Right kidney (tissue), 1 donor: ENCODE measurements at regions not wholly inside any gene's neighbourhood (a gene's known extent, or its start where the extent isn't known, plus 50 kb on each side); places are given as distances from the start of the nearest gene placed in this dataset.

Experiments used
- DNase-seq: peaks from one replicate; pipeline ENCODE4 v3.0.0-alpha.2; 2016

DNA sequence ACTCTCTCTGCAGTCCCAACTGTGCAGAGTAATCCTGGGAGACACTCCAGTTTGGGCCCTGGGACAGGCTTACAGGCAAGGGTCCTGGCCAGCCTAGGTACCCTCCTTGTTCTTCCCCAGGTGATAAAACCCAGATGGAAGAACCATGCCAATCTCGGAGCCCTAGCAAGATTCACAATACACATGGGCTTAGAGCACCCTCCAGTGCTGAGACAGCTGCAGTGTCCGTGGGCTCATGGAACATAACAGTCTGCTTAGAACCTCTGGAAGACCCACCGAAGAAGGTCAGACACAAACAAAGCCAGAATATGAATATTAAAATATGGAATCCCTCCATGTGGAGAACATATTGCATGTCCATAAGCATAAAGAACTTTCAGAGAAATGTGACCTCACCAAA, 568.1 kb downstream of the KCNJ3 start:
- no peak for DNase-seq

- no peak for DNase-seq
These were observed 567.6 kb downstream of the KCNJ3 start for GRCh38 chr2:155266109-155266508.

DNA sequence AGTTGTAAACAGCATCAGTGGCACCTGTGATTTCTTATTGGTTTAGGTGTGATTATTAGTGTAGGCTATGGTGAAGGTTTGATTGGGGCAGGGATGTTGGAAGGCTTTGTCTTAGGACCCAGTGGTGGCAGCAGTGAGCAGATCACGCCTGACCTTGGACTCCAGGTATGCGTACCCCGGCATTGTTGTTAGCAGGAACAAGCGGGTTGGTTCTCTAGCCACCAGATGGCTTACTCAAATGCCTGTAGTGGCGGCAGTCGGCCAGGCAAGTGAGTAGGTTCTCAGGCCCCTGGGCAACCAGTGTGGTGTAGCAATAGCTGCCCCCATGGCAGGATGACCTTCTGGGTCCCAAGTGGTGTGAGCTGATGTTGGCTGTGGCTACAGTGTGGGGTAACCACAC, 558.3 kb downstream of the KCNJ3 start:
- no peak for DNase-seq

GRCh38 chr2:155250800-155251199, 552.3 kb downstream of the KCNJ3 start:
- DNase-seq, result no peak

- DNase-seq, result no peak
These were observed 541.7 kb downstream of the KCNJ3 start for GRCh38 chr2:155240176-155240575.

DNA sequence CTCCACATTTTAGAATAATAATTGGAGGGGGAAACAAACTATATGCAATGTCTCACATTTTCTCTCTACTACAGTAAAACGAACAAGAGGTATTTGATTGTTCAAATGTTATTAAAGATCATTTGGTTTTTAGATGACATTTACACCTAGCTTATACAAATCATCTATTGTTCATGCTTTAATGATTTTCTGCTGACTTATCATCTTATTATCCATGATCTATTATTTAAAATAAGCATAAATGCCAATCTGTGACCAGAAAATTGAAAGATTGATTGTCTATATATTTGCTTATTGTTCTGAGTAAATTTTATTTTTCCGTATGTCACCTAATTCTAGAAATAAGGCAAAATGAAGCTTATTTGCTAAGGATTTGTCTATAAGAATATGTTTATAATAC, 537.2 kb downstream of the KCNJ3 start:
- no peak for DNase-seq

DNA sequence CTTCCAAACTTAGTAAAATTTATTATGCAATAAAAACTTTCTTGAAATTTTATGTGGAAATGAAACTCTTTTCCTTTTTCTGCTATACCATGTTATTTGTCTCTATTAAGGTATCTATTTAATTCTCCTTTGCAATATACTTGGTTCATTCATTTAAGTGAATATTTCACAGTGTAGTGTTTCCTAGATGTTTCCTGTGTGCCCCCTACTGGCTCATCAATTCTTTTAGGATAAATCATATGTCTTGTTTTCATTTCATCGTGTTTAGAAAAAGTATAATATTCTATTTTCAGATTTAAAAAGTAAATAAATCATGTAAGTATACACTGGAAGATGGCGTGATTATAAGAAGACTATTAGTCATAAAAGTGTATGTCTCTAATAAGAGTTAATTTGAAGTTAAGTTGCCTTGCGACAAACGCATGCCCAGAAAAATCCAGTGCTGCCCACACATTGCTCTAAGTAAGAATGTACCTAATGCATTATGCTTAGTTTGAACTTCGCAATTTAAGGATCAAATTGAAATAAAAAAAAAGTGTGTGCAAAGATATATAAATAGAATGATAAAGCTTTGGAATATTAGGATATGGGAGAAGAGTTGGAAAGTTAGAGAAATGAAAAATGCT, 525.4 kb downstream of the KCNJ3 start:
- no peak for DNase-seq

DNA sequence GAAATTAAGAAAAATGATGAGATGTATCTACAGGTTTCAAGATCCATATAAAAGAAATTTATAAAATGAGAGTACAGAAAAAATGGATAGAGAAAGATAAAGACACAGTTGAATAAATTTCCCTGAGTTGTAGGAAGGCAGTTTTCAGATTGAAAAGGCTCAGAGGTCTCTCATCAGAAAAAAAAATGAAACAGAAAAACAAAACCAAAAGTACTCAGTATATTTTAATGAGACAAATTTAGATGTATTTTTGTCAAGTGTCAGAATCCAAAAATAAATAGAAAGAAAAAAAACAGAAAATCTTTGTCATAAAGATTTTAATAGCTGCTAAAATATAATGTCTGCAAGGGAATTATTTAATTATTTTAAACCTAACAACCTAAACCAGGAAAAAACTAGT, 520.5 kb downstream of the KCNJ3 start:
- DNase-seq, result no peak

DNA sequence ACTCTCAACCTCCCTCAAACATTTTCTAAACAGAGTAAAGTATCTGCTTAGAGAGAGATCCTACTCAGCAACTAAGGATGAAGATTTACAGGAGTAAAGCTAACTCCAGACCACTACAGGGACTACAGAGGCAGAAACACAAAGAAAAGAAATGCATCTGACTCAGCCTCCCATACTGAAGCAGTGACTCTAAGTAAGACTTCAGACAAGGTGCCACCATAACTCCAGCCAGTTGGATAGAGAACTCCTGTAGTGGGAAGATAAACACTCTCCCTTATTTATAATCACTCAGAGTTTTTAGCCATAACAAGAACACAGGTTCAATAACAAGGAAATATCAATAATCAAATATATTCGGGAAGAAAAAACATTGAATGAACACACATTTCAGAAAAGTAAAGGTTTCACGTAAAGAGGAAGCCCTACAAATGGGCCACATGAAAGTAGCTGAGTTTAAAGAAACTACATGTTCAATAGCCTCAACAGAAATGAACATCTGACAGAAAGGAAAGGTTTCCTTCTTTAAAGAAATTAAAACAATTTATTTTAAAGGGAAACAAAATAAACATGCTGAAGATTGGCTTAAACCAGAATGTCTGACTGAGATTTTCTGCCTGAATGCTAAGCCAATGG, 519.9 kb downstream of the KCNJ3 start:
- DNase-seq, result no peak

DNA sequence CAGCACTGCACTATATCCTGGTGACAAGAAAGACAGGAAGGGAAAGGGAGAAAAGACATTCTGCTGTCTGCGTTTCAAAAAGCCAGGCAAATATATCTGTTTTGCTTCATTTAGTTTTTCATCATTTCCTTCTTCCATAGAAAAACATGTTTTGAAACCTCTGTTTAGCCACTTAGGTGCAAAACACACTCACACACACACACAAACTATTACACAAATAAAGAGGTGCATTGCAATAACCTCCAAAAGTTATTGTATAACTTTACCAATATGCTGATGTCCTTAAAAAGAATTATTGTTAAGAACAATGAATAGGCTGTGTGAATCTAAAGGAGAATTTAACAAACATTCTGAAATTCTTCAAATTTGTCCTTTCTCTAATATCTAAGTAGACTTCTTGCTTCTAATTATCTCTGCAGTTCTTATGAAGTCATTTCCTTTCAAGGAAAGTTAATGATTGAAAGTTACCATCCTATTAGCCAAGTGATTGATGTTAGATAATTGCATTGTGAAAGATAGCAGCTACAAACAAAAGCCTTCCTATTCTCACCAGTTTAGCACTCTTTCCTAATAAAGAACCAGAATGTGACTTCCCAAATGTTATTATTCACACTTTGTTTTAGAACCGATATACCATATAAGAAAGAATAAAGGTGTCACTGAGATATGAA, 516.7 kb downstream of the KCNJ3 start:
- no peak for DNase-seq

DNA sequence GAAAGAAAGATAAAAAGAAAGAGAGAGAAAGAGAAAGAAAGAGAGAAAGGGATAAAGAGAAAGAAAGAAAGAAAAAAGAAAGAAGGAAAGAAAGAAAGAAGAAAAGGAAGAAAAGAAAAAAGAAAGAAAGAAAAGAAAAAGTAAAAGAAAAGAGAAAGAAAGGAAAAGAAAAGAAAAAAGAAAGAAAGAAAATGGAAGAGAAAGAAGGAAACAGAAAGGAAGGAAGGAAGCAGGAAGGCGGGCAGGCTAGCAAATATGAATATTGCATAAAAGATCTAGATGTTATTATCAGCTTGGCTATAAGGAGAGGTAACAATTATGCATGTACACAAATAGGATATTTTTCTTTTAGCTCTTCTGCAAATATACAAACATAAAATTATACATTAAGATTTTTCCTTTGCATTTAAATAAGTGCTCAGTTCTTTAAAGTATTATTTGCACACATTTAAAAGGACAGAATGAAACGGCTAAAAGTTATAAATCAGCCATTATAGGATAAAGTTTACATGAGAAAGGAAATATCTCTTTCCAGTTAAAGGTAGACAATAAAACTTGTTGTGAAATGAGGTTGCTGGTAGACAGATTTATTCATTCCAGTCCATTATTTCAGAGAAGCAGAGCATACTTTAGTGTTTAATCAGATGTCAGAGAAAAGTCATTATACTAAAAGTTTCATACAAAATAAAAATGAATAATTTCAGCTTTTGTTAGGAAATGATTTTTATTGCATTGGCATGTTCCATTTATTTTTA, 511.4 kb downstream of the KCNJ3 start:
- no peak for DNase-seq

DNA sequence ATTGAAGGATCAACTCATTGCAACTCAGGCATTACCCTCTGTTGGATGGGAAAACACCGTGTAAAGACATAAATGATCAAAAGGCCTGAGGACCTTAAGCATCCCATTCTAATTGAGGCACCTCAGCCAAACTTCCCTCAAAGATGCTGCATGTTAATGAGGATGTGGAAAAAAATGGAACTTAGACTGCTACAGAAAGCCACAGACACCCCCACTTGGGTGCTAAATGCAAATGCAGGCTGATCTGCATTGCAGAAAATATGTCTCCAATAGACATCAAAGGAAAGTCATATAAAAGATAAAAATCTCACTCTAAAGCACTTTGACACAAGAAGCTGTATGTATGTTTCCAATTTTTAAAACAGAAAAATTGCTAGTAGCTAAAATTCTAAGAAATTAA, 504.7 kb downstream of the KCNJ3 start:
- DNase-seq, result no peak

- DNase-seq, result no peak
These were observed 502.3 kb downstream of the KCNJ3 start for GRCh38 chr2:155200753-155201152.

DNA sequence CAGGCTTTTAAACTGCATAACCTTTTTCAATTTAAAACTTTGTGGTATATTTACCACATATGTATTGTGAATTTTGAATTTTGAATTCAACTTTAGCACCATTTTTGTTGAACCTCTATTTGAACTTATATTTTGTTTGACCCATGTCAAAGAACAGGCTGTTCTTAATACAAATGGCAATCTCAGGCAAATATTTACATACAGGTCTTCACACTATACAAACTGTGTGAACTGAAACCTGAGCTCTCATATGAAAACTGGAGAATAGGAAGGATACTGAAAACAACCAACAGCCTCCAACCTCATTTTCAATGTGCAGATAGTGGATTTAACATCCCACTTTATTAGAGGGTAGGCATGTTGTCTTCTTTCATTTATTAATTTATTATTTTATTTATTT, 491.8 kb downstream of the KCNJ3 start:
- no peak for DNase-seq

DNA sequence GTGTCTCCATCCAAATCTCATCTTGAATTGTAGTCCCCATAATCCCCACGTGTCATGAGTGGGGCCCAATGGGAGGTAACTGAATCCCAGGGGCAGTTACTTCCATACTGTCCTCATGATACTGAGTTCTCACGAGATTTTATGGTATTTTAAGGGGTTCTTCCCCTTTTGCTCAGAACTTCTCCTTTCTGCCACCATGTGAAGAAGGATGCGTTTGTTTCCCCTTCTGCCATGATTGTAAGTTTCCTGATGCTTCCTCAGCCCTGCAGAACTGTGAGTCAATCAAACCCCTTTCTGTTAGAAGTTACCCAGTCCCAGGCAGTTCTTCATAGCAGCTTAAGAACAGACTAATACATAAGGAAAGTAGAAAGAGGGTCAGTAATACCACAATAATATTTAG, 480.4 kb downstream of the KCNJ3 start:
- DNase-seq, result no peak

DNA sequence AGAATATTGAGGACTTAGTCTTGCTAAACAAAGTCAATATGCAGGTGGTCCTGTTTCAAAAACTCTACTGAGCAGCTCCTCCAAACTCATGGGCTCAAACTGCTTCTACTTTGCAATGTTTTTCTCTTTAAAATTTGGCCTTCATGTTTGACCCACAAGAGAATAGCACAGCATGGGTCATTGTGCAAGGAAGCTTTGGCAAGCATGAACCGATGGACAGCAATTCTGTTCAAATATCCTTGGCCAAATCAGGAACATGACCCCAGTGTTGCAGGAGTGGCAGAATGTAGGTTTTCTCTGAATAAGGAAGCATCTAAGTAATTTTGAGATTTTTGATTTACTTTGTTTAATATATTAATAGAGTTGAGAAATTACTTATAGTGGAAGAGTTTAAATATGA, 477.9 kb downstream of the KCNJ3 start:
- DNase-seq, result no peak

DNA sequence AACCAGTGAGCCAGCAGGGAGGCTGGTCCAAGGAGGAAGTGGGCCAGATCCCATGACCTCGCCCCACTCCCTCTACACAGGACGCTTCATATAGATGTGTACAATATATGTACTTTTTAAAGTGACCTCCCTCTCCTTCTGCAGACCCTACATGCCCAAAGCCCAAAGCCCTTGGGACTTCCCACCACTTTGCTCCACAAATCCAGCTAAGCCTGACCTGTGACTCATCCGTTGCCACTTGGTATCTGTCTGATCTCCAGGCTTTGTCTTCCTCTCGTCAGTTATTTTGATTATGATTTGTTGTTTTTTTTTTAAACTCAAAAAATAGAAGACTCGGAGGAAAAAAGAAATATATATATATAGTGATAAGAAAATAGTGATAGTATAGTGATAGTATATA, 470.8 kb downstream of the KCNJ3 start:
- DNase-seq, result no peak

- DNase-seq, result no peak
These were observed 464.0 kb downstream of the KCNJ3 start for GRCh38 chr2:155162494-155162893.

DNA sequence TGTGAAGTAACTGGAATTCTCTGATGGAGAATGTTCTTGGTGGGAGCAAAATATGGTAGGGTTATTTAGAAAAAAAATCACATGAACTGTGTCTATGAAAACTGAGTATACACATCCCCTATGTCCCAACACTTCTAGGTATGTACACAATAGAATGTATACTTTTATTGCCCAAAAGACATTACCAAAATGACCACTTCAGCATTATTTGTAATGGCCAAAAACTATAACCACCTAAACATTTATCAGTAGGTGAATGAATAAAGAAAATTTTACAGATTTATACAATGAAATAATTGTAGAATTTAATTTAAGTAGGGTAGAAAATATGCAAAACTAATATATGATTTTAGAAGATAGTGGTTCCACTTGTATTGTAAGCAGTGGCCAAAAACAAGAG, 462.8 kb downstream of the KCNJ3 start:
- no peak for DNase-seq

DNA sequence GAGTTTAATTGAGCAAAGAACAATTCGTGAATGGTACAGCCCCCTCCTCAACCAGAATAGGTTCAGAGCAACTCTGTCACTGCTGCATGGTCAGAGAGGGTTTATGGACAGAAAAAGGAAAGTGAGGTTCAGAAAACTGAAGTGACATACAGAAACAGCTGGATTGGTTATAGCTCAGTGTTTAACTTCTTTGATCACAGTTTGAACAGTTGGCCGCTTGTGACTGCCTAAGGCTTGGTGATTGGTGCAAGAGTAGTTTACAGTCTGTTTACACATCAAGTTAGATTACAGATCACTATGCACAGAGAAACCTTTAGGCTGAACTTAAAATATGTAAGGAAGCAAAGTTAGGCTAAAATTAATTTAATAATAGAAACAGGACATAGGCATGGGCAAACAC, 459.2 kb downstream of the KCNJ3 start:
- no peak for DNase-seq

- no peak for DNase-seq
These were observed 458.6 kb downstream of the KCNJ3 start for GRCh38 chr2:155157065-155157464.

DNA sequence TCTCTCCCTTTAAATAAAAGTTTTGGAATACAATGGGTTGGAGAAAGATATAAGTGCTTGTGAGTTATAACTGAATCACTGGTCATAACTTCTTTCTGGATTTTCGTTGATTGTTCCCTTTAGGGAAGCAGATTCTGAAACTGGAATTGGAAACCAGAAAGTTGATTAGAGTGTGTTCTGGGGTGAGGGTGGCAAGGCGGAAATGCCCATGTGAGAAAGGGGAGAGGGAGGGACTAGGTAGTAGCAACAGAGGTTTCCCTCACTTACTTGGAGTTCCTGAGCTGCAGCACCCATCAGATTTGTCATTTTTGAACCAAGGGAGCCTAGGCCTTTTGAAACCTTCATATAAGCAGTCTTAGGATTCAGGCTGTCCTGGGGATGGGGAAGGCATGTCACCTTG, 453.4 kb downstream of the KCNJ3 start:
- DNase-seq, result no peak

DNA sequence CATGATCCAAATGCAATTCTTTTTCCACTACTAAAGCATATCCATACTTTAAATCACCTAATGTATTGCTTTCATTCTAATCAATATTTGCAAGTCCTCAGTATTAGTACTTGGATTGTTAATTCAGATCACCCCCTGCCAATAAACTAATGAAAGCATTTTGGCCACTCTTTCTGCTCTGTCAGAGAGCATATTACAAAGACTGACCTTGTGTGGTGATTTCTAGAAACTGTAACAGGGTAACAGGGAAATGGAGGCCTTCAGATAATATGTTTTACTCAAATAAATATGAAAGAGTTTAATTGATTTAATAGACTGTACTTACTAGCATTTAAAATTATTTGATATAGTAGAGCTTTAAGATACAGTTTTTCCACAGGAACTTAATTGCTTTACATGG, 453.0 kb downstream of the KCNJ3 start:
- no peak for DNase-seq
